WTC11 (cell line): ENCODE measurements at regions not wholly inside any gene's neighbourhood (a gene's known extent, or its start where the extent isn't known, plus 50 kb on each side); places are given as distances from the start of the nearest gene placed in this dataset.

Experiments used
- ATAC-seq: fragments of 200-7000 bp; cut with Tn5 transposase; 2 replicates; pipeline ENCODE4 v1.10.0; 2021; ENCODE audit warnings: mild to moderate bottlenecking, moderate library complexity
- CTCF ChIA-PET: fragments of 300-600 bp; sonication (Branson Sonifier 250); formaldehyde crosslinking; loops from one replicate; lab custom pipeline; 2021; ENCODE audit warnings: antibody characterized with exemption; lab: Charles Lee
- POLR2A ChIA-PET: fragments of 350-600 bp; sonication (Branson Sonifier 250); formaldehyde crosslinking; loops from one replicate; lab custom pipeline; 2021; ENCODE audit warnings: antibody characterized with exemption; lab: Charles Lee
- DNase-seq: peaks from one replicate; pipeline ENCODE4 v3.0.0; 2021; ENCODE audit warnings: low spot score
- H3K27ac Mint-ChIP-seq: 2 replicates; pipeline ENCODE4 v1.8.0; 2021; ENCODE audit warnings: mixed read lengths
- H3K27me3 Mint-ChIP-seq: 2 replicates; pipeline ENCODE4 v1.8.0; 2021; ENCODE audit warnings: low read depth, mild to moderate bottlenecking, moderate library complexity, mixed read lengths
- H3K36me3 Mint-ChIP-seq: 2 replicates; pipeline ENCODE4 v1.8.0; 2021; ENCODE audit warnings: mixed read lengths
- H3K4me1 Mint-ChIP-seq: 2 replicates; pipeline ENCODE4 v1.8.0; 2022; ENCODE audit warnings: mixed read lengths
- H3K4me3 Mint-ChIP-seq: 2 replicates; pipeline ENCODE4 v1.8.0; 2021; ENCODE audit warnings: mild to moderate bottlenecking, moderate library complexity, mixed read lengths
- H3K9me3 Mint-ChIP-seq: 2 replicates; pipeline ENCODE4 v1.8.0; 2021; ENCODE audit warnings: mixed read lengths
- ATF3 ChIP-seq: sonication (generic); formaldehyde crosslinking; conservative IDR thresholded peaks from 2 replicates; pipeline ENCODE4 v1.8.1; 2022; ENCODE audit warnings: mild to moderate bottlenecking, missing genetic modification reagents
- CREM ChIP-seq: sonication (generic); formaldehyde crosslinking; IDR thresholded peaks from 2 replicates; pipeline ENCODE4 v1.8.1; 2022; ENCODE audit warnings: mild to moderate bottlenecking, missing genetic modification reagents, moderate library complexity
- FOXJ3 ChIP-seq: sonication (generic); formaldehyde crosslinking; IDR thresholded peaks from 2 replicates; pipeline ENCODE4 v1.9.0; 2021; ENCODE audit warnings: missing genetic modification reagents, mild to moderate bottlenecking, borderline replicate concordance
- FOXP4 ChIP-seq: sonication (generic); formaldehyde crosslinking; IDR thresholded peaks from 2 replicates; pipeline ENCODE4 v1.8.0; 2022; ENCODE audit warnings: mild to moderate bottlenecking, missing genetic modification reagents
- GRHL2 ChIP-seq: fragments of 250-450 bp; sonication (Bioruptor Pico); IDR thresholded peaks from 2 replicates; pipeline ENCODE4 v1.8.0; 2022; ENCODE audit warnings: mild to moderate bottlenecking, moderate library complexity; ENCODE audit not compliant: insufficient replicate concordance, severe bottlenecking
- GTF2I ChIP-seq: fragments of 250-450 bp; sonication (Bioruptor Pico); conservative IDR thresholded peaks from 2 replicates; pipeline ENCODE4 v1.4.0; 2021; ENCODE audit warnings: mild to moderate bottlenecking
- KAT7 ChIP-seq: sonication (generic); formaldehyde crosslinking; IDR thresholded peaks from 2 replicates; pipeline ENCODE4 v1.8.1; 2023; ENCODE audit warnings: missing genetic modification reagents, mild to moderate bottlenecking, borderline replicate concordance
- NR2C2 ChIP-seq: sonication (generic); formaldehyde crosslinking; IDR thresholded peaks from 2 replicates; pipeline ENCODE4 v1.8.0; 2022; ENCODE audit warnings: mild to moderate bottlenecking, missing genetic modification reagents
- SP1 ChIP-seq: sonication (generic); formaldehyde crosslinking; conservative IDR thresholded peaks from 2 replicates; pipeline ENCODE4 v1.8.1; 2022; ENCODE audit warnings: missing genetic modification reagents
- TCF7 ChIP-seq: sonication (generic); formaldehyde crosslinking; IDR thresholded peaks from 2 replicates; pipeline ENCODE4 v1.8.0; 2022; ENCODE audit warnings: mild to moderate bottlenecking, low read depth, missing genetic modification reagents, moderate library complexity
- TEAD4 ChIP-seq: sonication (generic); formaldehyde crosslinking; IDR thresholded peaks from 2 replicates; pipeline ENCODE4 v1.8.0; 2022; ENCODE audit warnings: mild to moderate bottlenecking, missing genetic modification reagents
- ZNF317 ChIP-seq: sonication (generic); formaldehyde crosslinking; IDR thresholded peaks from 2 replicates; pipeline ENCODE4 v1.8.1; 2023; ENCODE audit warnings: low read depth, mild to moderate bottlenecking, moderate library complexity, missing genetic modification reagents, borderline replicate concordance
- ZNF512 ChIP-seq: sonication (generic); formaldehyde crosslinking; IDR thresholded peaks from 2 replicates; pipeline ENCODE4 v1.8.1; 2022; ENCODE audit warnings: missing genetic modification reagents, borderline replicate concordance
- ZSCAN18 ChIP-seq: fragments of 250-450 bp; sonication (Bioruptor Pico); IDR thresholded peaks from 2 replicates; pipeline ENCODE4 v2.1.2; 2022; ENCODE audit warnings: mild to moderate bottlenecking, moderate library complexity
- TF ChIP-seq, protein P1 (sequence below): sonication (generic); formaldehyde crosslinking; IDR thresholded peaks from 2 replicates; pipeline ENCODE4 v1.8.1; 2022; ENCODE audit warnings: mild to moderate bottlenecking, missing genetic modification reagents, moderate library complexity, borderline replicate concordance
- TF ChIP-seq, protein P2 (sequence below): fragments of 250-450 bp; sonication (Bioruptor Pico); IDR thresholded peaks from 2 replicates; pipeline ENCODE4 v1.9.0; 2021; ENCODE audit warnings: moderate library complexity, mild to moderate bottlenecking, inconsistent platforms, borderline replicate concordance
- TF ChIP-seq, protein P3 (sequence below): sonication (generic); formaldehyde crosslinking; IDR thresholded peaks from 2 replicates; pipeline ENCODE4 v1.8.1; 2022; ENCODE audit warnings: mild to moderate bottlenecking, moderate library complexity, missing genetic modification reagents
- TF ChIP-seq, protein P4 (sequence below): sonication (generic); formaldehyde crosslinking; IDR thresholded peaks from 2 replicates; pipeline ENCODE4 v1.8.1; 2022; ENCODE audit warnings: low read depth, mild to moderate bottlenecking, moderate library complexity, missing genetic modification reagents, borderline replicate concordance
- TF ChIP-seq, protein P5 (sequence below): sonication (generic); formaldehyde crosslinking; IDR thresholded peaks from 2 replicates; pipeline ENCODE4 v1.8.0; 2023; ENCODE audit warnings: missing genetic modification reagents

GRCh38 chr17:55663400-55663799 is 59.3 kb downstream of the TMEM100 start (continued):
- TF ChIP-seq, protein P1, sequence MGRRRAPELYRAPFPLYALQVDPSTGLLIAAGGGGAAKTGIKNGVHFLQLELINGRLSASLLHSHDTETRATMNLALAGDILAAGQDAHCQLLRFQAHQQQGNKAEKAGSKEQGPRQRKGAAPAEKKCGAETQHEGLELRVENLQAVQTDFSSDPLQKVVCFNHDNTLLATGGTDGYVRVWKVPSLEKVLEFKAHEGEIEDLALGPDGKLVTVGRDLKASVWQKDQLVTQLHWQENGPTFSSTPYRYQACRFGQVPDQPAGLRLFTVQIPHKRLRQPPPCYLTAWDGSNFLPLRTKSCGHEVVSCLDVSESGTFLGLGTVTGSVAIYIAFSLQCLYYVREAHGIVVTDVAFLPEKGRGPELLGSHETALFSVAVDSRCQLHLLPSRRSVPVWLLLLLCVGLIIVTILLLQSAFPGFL (CRISPR knock-in tag), result no peak

DNA sequence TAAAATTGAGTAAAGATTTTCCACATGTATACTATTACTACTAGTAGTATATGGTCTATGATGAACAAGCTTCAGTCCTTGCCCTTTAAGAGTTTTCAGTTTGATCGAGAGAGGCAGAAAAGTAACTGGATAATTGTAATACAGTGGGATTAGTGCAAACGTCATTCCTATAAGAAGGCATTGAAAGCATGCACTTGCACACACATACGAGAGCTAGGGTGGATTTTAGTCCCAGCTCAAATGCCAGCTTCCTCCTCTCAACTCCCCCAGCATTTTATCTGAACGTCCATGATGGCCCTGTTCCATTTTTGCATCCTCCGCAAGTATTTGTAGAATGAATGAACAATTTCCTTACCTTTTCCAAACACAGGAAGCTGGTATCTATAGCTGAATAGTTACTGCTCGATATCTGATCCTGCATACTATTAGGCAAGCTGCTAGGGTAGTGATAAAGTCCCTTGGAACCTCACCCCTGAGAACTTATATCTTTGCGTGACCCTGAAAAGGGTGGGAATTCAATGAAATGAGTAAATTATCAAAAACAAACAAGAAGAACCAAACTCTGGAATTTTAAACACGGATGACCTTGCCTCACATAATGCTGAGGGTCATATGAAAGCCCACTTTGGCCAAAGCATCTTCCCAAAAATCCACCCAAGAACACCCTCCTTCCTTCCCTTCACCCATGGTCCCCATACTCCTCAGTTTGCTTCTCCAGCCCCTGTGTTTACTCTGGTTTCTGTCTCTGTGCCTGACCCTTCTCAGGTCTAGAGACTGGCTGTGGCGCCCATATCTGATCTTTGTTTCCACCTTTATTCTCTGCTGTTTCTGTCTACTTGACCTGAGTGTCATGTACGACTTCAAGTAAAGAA is 60.5 kb downstream of the TMEM100 start:
- POLR2A ChIA-PET, result no interaction called here
- ATAC-seq, result no peak
- no peak overlapping the region for H3K27ac Mint-ChIP-seq
- CTCF ChIA-PET, result no interaction called here
- H3K4me3 Mint-ChIP-seq, result no peak overlapping the region
- H3K9me3 Mint-ChIP-seq, result no peaks in the 10 kb centered on the region
- DNase-seq, result no peak
- H3K36me3 Mint-ChIP-seq, result no peaks in the 10 kb centered on the region
- peaks cover 12% of the 10 kb centered on the region for H3K4me1 Mint-ChIP-seq
- H3K27me3 Mint-ChIP-seq, result no peaks in the 10 kb centered on the region
- TF ChIP-seq, protein P2, sequence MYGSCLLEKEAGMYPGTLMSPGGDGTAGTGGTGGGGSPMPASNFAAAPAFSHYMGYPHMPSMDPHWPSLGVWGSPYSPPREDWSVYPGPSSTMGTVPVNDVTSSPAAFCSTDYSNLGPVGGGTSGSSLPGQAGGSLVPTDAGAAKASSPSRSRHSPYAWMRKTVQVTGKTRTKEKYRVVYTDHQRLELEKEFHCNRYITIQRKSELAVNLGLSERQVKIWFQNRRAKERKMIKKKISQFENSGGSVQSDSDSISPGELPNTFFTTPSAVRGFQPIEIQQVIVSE (CRISPR knock-in tag), result no peak
- TF ChIP-seq KAT7 (CRISPR knock-in tag), result no peak
- TF ChIP-seq, protein P3, sequence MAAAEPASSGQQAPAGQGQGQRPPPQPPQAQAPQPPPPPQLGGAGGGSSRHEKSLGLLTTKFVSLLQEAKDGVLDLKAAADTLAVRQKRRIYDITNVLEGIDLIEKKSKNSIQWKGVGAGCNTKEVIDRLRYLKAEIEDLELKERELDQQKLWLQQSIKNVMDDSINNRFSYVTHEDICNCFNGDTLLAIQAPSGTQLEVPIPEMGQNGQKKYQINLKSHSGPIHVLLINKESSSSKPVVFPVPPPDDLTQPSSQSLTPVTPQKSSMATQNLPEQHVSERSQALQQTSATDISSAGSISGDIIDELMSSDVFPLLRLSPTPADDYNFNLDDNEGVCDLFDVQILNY, result no peak
- TF ChIP-seq ZSCAN18 (CRISPR knock-in tag), result no peak
- TF ChIP-seq TCF7 (CRISPR knock-in tag), result no peak
- no peak for TF ChIP-seq ZNF317 (CRISPR knock-in tag)
- TF ChIP-seq, protein P1 (CRISPR knock-in tag), result no peak
- no peak for TF ChIP-seq GRHL2 (CRISPR knock-in tag)
- no peak for TF ChIP-seq NR2C2
- no peak for TF ChIP-seq SP1 (CRISPR knock-in tag)
- TF ChIP-seq TEAD4, result no peak

DNA sequence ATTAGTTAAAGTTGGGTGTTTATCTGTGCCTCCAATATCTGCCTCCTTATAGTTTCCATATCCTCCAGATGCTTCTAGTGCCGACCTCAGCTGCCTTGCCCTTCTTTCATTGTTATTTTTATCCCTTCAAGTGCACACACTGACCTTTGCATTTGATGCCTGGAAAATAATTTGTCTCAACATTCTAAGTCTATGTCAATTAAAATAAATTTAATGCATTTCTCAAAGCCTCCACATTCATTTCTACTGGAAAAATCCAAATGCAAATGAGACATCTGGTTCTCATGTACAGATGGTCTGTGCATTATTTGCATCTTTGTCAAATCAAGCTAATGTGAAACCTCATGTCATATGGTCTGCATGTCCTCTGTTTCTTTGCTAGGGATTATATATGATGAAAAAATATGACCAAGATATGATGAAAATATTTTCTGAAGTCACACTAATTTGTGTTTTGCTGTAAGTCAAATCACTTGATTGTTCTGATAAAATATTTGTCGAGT is 61.4 kb downstream of the TMEM100 start:
- Mint-ChIP-seq H3K9me3 (no peaks in the 10 kb centered on the region), H3K27ac (no peak overlapping the region), H3K36me3 (no peaks in the 10 kb centered on the region), H3K4me1 (peaks cover 12% of the 10 kb centered on the region), H3K4me3 (no peak overlapping the region), H3K27me3 (no peaks in the 10 kb centered on the region)
- no peak for DNase-seq
- ChIA-PET CTCF (no interaction called here), POLR2A (no interaction called here)
- ATAC-seq, result no peak
- TF ChIP-seq CREM (CRISPR knock-in tag) (no peak), ATF3 (CRISPR knock-in tag) (no peak), NR2C2 (no peak), GTF2I (CRISPR knock-in tag) (no peak), FOXJ3 (CRISPR knock-in tag) (no peak), ZNF512 (no peak), GRHL2 (CRISPR knock-in tag) (no peak), TCF7 (CRISPR knock-in tag) (no peak), FOXP4 (CRISPR knock-in tag) (no peak)
- TF ChIP-seq, protein P4, sequence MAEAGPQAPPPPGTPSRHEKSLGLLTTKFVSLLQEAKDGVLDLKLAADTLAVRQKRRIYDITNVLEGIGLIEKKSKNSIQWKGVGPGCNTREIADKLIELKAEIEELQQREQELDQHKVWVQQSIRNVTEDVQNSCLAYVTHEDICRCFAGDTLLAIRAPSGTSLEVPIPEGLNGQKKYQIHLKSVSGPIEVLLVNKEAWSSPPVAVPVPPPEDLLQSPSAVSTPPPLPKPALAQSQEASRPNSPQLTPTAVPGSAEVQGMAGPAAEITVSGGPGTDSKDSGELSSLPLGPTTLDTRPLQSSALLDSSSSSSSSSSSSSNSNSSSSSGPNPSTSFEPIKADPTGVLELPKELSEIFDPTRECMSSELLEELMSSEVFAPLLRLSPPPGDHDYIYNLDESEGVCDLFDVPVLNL (CRISPR knock-in tag), result no peak
- TF ChIP-seq, protein P5, sequence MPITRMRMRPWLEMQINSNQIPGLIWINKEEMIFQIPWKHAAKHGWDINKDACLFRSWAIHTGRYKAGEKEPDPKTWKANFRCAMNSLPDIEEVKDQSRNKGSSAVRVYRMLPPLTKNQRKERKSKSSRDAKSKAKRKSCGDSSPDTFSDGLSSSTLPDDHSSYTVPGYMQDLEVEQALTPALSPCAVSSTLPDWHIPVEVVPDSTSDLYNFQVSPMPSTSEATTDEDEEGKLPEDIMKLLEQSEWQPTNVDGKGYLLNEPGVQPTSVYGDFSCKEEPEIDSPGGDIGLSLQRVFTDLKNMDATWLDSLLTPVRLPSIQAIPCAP (CRISPR knock-in tag), result no peak
